ENCODE measurements at regions not wholly inside any gene's neighbourhood (a gene's known extent, or its start where the extent isn't known, plus 50 kb on each side); places are given as distances from the start of the nearest gene placed in this dataset.
"Not testable (repeated sequence)": the region's sequence is repeated elsewhere in the genome, so short reads cannot be mapped to it uniquely, and the experiment has no call there.

- H3K9me3 ChIP-seq, result no peaks in the 10 kb centered on the region
- TF ChIP-seq CTCF (IDR thresholded peaks at IDR 0.05) (no peak), POLR2A (IDR thresholded peaks at IDR 0.05) (no peak)
- 76 to 78% methylated on average over 3 of the region's 3 CpGs for WGBS, 2 donors
- intact Hi-C loops (cut with DNase I), result no loop called here
- peaks cover 7 to 17% of the 10 kb centered on the region in 2 donors for H3K4me1 ChIP-seq
- DNase-seq, result no peak
- peak overlapping the region in 2 of 3 donors; percentile 24 for H3K27ac ChIP-seq
- H3K36me3 ChIP-seq, result no peaks in the 10 kb centered on the region
- H3K27me3 ChIP-seq, result no peaks in the 10 kb centered on the region
- no peak overlapping the region for H3K4me3 ChIP-seq (replicated peaks in 1 of 3)
Observed at GRCh38 chr5:125485771-125486170, 739.3 kb upstream of the ZNF608 start.

GRCh38 chr5:125486634-125487033 is 740.2 kb upstream of the ZNF608 start:
- Histone ChIP-seq H3K4me3 (replicated peaks in 1 of 3) (no peak overlapping the region), H3K27ac (no peak overlapping the region), H3K4me1 (peaks cover 7 to 17% of the 10 kb centered on the region in 2 donors), H3K9me3 (no peaks in the 10 kb centered on the region), H3K27me3 (no peaks in the 10 kb centered on the region), H3K36me3 (no peaks in the 10 kb centered on the region)
- intact Hi-C loops (cut with DNase I), result no loop called here
- TF ChIP-seq CTCF (IDR thresholded peaks at IDR 0.05) (no peak), POLR2A (IDR thresholded peaks at IDR 0.05) (no peak)
- WGBS, 2 donors, result 90 to 93% methylated on average over 2 of the region's 2 CpGs
- DNase-seq, result no peak

- Histone ChIP-seq H3K4me3 (replicated peaks in 1 of 3) (no peak overlapping the region), H3K27me3 (no peaks in the 10 kb centered on the region), H3K36me3 (no peaks in the 10 kb centered on the region), H3K27ac (no peak overlapping the region), H3K4me1 (peaks cover 7 to 17% of the 10 kb centered on the region in 2 donors), H3K9me3 (no peaks in the 10 kb centered on the region)
- WGBS, 2 donors, result 82 to 83% methylated on average over 3 of the region's 3 CpGs
- TF ChIP-seq CTCF (IDR thresholded peaks at IDR 0.05) (no peak), POLR2A (IDR thresholded peaks at IDR 0.05) (no peak)
- intact Hi-C loops (cut with DNase I), result no loop called here
- no peak for DNase-seq
Observed at GRCh38 chr5:125487231-125487630, 740.8 kb upstream of the ZNF608 start.

- H3K9me3 ChIP-seq; H3K4me3 ChIP-seq (replicated peaks in 1 of 3); H3K27ac ChIP-seq; H3K27me3 ChIP-seq; H3K36me3 ChIP-seq; intact Hi-C loops (cut with DNase I); DNase-seq: not testable (repeated sequence)
- H3K4me1 ChIP-seq, result peaks cover 7 to 17% of the 10 kb centered on the region in 2 donors
- WGBS, 2 donors, result 93 to 94% methylated on average over 4 of the region's 4 CpGs
Observed at GRCh38 chr5:125487652-125488051, 741.2 kb upstream of the ZNF608 start.

GRCh38 chr5:125489146-125489545 is 742.7 kb upstream of the ZNF608 start:
- Histone ChIP-seq H3K4me3 (replicated peaks in 1 of 3) (no peak overlapping the region), H3K9me3 (no peaks in the 10 kb centered on the region), H3K27ac (no peak overlapping the region), H3K36me3 (no peaks in the 10 kb centered on the region), H3K4me1 (peaks cover 7 to 17% of the 10 kb centered on the region in 2 donors), H3K27me3 (no peaks in the 10 kb centered on the region)
- 97 to 98% methylated on average over 2 of the region's 2 CpGs for WGBS, 2 donors
- no peak for DNase-seq
- intact Hi-C loops (cut with DNase I), result no loop called here
- TF ChIP-seq CTCF (IDR thresholded peaks at IDR 0.05) (no peak), POLR2A (IDR thresholded peaks at IDR 0.05) (no peak)

GRCh38 chr5:125491986-125492492 is 745.6 kb upstream of the ZNF608 start:
- H3K36me3 ChIP-seq, result no peaks in the 10 kb centered on the region
- H3K27ac ChIP-seq, result no peak overlapping the region
- no peaks in the 10 kb centered on the region for H3K27me3 ChIP-seq
- no peaks in the 10 kb centered on the region for H3K9me3 ChIP-seq
- no peaks in the 10 kb centered on the region for H3K4me1 ChIP-seq
- no peak for TF ChIP-seq CTCF (IDR thresholded peaks at IDR 0.05)
- TF ChIP-seq POLR2A (IDR thresholded peaks at IDR 0.05), result no peak
- H3K4me3 ChIP-seq (replicated peaks in 1 of 3), result no peak overlapping the region
- no peak for DNase-seq
- intact Hi-C loops (cut with DNase I), result no loop called here
- 73 to 86% methylated on average over 3 of the region's 3 CpGs for WGBS, 2 donors
